SK-N-SH treated with all-trans-retinoic acid at 6 μM for 48 hours (cell line): ENCODE measurements at regions not wholly inside any gene's neighbourhood (a gene's known extent, or its start where the extent isn't known, plus 50 kb on each side); places are given as distances from the start of the nearest gene placed in this dataset.

ENCODE experiments used
- ATAC-seq: fragments of 200-7000 bp; cut with Tn5 transposase; 3 replicates; pipeline ENCODE4 v1.9.1; 2020; ENCODE audit warnings: mild to moderate bottlenecking, moderate library complexity
- ARNTL ChIP-seq: fragments of 450-650 bp; formaldehyde crosslinking; IDR thresholded peaks from 2 replicates; pipeline ENCODE4 v1.5.0; 2020; ENCODE audit warnings: low read depth, mild to moderate bottlenecking, moderate library complexity, borderline replicate concordance
- BACH2 ChIP-seq: fragments of 250-450 bp; sonication (Bioruptor Pico); IDR thresholded peaks from 2 replicates; pipeline ENCODE4 v1.9.0; 2021; ENCODE audit warnings: mild to moderate bottlenecking, borderline replicate concordance
- CREB5 ChIP-seq: fragments of 250-450 bp; sonication (Bioruptor Pico); IDR thresholded peaks from 2 replicates; pipeline ENCODE4 v1.5.1; 2020; ENCODE audit warnings: low read depth, mild to moderate bottlenecking, moderate library complexity
- CSDC2 ChIP-seq: fragments of 250-450 bp; sonication (Bioruptor Pico); IDR thresholded peaks from 2 replicates; pipeline ENCODE4 v1.5.0; 2020; ENCODE audit warnings: mild to moderate bottlenecking, moderate library complexity
- CSRNP3 ChIP-seq: fragments of 250-450 bp; sonication (Bioruptor Pico); IDR thresholded peaks from 2 replicates; pipeline ENCODE4 v1.5.1; 2021; ENCODE audit warnings: mild to moderate bottlenecking, moderate library complexity
- ESRRG ChIP-seq: fragments of 250-450 bp; sonication (Bioruptor Pico); IDR thresholded peaks from 2 replicates; pipeline ENCODE4 v1.6.1; 2021; ENCODE audit warnings: mild to moderate bottlenecking
- GLIS3 ChIP-seq: fragments of 250-450 bp; sonication (Bioruptor Pico); IDR thresholded peaks from 2 replicates; pipeline ENCODE4 v1.5.0; 2020; ENCODE audit warnings: mild to moderate bottlenecking, moderate library complexity
- ISL1 ChIP-seq: fragments of 250-450 bp; sonication (Bioruptor Pico); IDR thresholded peaks from 2 replicates; pipeline ENCODE4 v2.1.2; 2022; ENCODE audit warnings: mild to moderate bottlenecking, moderate library complexity
- OSR1 ChIP-seq: fragments of 250-450 bp; sonication (Bioruptor Pico); IDR thresholded peaks from 2 replicates; pipeline ENCODE4 v1.8.0; 2022; ENCODE audit warnings: moderate library complexity, mild to moderate bottlenecking, inconsistent platforms
- PATZ1 ChIP-seq: fragments of 250-450 bp; sonication (Bioruptor Pico); IDR thresholded peaks from 2 replicates; pipeline ENCODE4 v1.8.0; 2020; ENCODE audit warnings: mild to moderate bottlenecking, moderate library complexity, borderline replicate concordance
- POU6F1 ChIP-seq: fragments of 250-450 bp; sonication (Bioruptor Pico); IDR thresholded peaks from 2 replicates; pipeline ENCODE4 v1.8.0; 2021; ENCODE audit warnings: low read depth, mild to moderate bottlenecking, moderate library complexity, borderline replicate concordance
- PPARA ChIP-seq: fragments of 250-450 bp; sonication (Bioruptor Pico); IDR thresholded peaks from 2 replicates; pipeline ENCODE4 v1.5.0; 2020; ENCODE audit warnings: mild to moderate bottlenecking, borderline replicate concordance
- RARB ChIP-seq: fragments of 250-450 bp; sonication (Bioruptor Pico); IDR thresholded peaks from 2 replicates; pipeline ENCODE4 v1.8.0; 2021; ENCODE audit warnings: mild to moderate bottlenecking, moderate library complexity
- TOX ChIP-seq: fragments of 250-450 bp; sonication (Bioruptor Pico); IDR thresholded peaks from 2 replicates; pipeline ENCODE4 v1.8.0; 2021; ENCODE audit warnings: mild to moderate bottlenecking, moderate library complexity, borderline replicate concordance
- ZC3H10 ChIP-seq: fragments of 250-450 bp; sonication (Bioruptor Pico); IDR thresholded peaks from 2 replicates; pipeline ENCODE4 v1.5.1; 2021; ENCODE audit warnings: mild to moderate bottlenecking, moderate library complexity
- ZFP3 ChIP-seq: fragments of 250-450 bp; sonication (Bioruptor Pico); IDR thresholded peaks from 2 replicates; pipeline ENCODE4 v1.5.0; 2020; ENCODE audit warnings: mild to moderate bottlenecking, moderate library complexity
- ZFP30 ChIP-seq: fragments of 450-650 bp; formaldehyde crosslinking; IDR thresholded peaks from 2 replicates; pipeline ENCODE4 v1.5.0; 2022; ENCODE audit warnings: mild to moderate bottlenecking, moderate library complexity
- ZNF565 ChIP-seq: fragments of 450-650 bp; formaldehyde crosslinking; conservative IDR thresholded peaks from 2 replicates; pipeline ENCODE4 v1.5.0; 2020; ENCODE audit warnings: low read depth, mild to moderate bottlenecking, moderate library complexity
- ZNF70 ChIP-seq: fragments of 450-650 bp; formaldehyde crosslinking; IDR thresholded peaks from 2 replicates; pipeline ENCODE4 v1.5.0; 2020; ENCODE audit warnings: mild to moderate bottlenecking, moderate library complexity
- ZNF8 ChIP-seq: fragments of 450-650 bp; formaldehyde crosslinking; IDR thresholded peaks from 2 replicates; pipeline ENCODE4 v1.5.0; 2020; ENCODE audit warnings: mild to moderate bottlenecking, moderate library complexity
- TF ChIP-seq, protein P1 (sequence below): fragments of 250-450 bp; sonication (Bioruptor Pico); IDR thresholded peaks from 2 replicates; pipeline ENCODE4 v1.5.0; 2020; ENCODE audit warnings: mild to moderate bottlenecking, moderate library complexity

GRCh38 chr17:13398091-13398490 lies 203.6 kb downstream of the HS3ST3A1 start:
- TF ChIP-seq, protein P1, sequence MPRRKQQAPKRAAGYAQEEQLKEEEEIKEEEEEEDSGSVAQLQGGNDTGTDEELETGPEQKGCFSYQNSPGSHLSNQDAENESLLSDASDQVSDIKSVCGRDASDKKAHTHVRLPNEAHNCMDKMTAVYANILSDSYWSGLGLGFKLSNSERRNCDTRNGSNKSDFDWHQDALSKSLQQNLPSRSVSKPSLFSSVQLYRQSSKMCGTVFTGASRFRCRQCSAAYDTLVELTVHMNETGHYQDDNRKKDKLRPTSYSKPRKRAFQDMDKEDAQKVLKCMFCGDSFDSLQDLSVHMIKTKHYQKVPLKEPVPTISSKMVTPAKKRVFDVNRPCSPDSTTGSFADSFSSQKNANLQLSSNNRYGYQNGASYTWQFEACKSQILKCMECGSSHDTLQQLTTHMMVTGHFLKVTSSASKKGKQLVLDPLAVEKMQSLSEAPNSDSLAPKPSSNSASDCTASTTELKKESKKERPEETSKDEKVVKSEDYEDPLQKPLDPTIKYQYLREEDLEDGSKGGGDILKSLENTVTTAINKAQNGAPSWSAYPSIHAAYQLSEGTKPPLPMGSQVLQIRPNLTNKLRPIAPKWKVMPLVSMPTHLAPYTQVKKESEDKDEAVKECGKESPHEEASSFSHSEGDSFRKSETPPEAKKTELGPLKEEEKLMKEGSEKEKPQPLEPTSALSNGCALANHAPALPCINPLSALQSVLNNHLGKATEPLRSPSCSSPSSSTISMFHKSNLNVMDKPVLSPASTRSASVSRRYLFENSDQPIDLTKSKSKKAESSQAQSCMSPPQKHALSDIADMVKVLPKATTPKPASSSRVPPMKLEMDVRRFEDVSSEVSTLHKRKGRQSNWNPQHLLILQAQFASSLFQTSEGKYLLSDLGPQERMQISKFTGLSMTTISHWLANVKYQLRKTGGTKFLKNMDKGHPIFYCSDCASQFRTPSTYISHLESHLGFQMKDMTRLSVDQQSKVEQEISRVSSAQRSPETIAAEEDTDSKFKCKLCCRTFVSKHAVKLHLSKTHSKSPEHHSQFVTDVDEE (CRISPR knock-in tag) = no peak
- TF ChIP-seq ARNTL (CRISPR knock-in tag) (no peak), BACH2 (CRISPR knock-in tag) (no peak), TOX (CRISPR knock-in tag) (no peak), PATZ1 (CRISPR knock-in tag) (no peak), RARB (CRISPR knock-in tag) (no peak), ESRRG (no peak), ZNF70 (CRISPR knock-in tag) (no peak), CREB5 (no peak), ZFP30 (no peak), ZNF565 (no peak), ISL1 (no peak), ZFP3 (no peak), CSRNP3 (CRISPR knock-in tag) (no peak), CSDC2 (CRISPR knock-in tag) (no peak), GLIS3 (CRISPR knock-in tag) (no peak)
- no peak for ATAC-seq

- TF ChIP-seq ZFP3 (no peak), POU6F1 (CRISPR knock-in tag) (no peak), PPARA (no peak), BACH2 (CRISPR knock-in tag) (no peak), ZNF565 (no peak), ZC3H10 (CRISPR knock-in tag) (no peak), TOX (CRISPR knock-in tag) (no peak), ARNTL (CRISPR knock-in tag) (no peak), OSR1 (CRISPR knock-in tag) (no peak), ISL1 (no peak), ZNF70 (CRISPR knock-in tag) (no peak), ZNF8 (no peak), CSDC2 (CRISPR knock-in tag) (no peak), GLIS3 (CRISPR knock-in tag) (no peak), RARB (CRISPR knock-in tag) (no peak), ZFP30 (no peak), ESRRG (no peak), CREB5 (no peak)
- TF ChIP-seq, protein P1 (CRISPR knock-in tag) = no peak
- TF ChIP-seq, all 23 proteins: peak for 0
- ATAC-seq = no peak
Observed at GRCh38 chr17:13395862-13396261, 205.9 kb downstream of the HS3ST3A1 start.
